SK-N-MC (cell line): ENCODE measurements at regions not wholly inside any gene's neighbourhood (a gene's known extent, or its start where the extent isn't known, plus 50 kb on each side); places are given as distances from the start of the nearest gene placed in this dataset.

Experiments used
- EZH2 ChIP-seq: fragments of 200-600 bp; sonication (generic); IDR thresholded peaks from one replicate; pipeline ENCODE4 v1.6.1; 2017; ENCODE audit warnings: antibody characterized with exemption
- POLR2AphosphoS5 ChIP-seq: IDR thresholded peaks from 2 replicates; pipeline ENCODE4 v1.6.1; 2012; ENCODE audit warnings: mild to moderate bottlenecking, low read depth, low read length, borderline replicate concordance

GRCh38 chr5:54825005-54825404 is 160.4 kb downstream of the ESM1 start:
- TF ChIP-seq POLR2AphosphoS5 (no peak), EZH2 (no peak)
